Fibroblast of lung (primary cell): ENCODE measurements at regions not wholly inside any gene's neighbourhood (a gene's known extent, or its start where the extent isn't known, plus 50 kb on each side); places are given as distances from the start of the nearest gene placed in this dataset.

Experiments used
- DNase-seq, 2 donors: peaks; one replicate each; pipeline versions ENCODE4 v3.0.0 to v3.0.0-alpha.2; 2010; ENCODE audit warnings: low read depth in 2 of 2
- H2AFZ ChIP-seq: 2 replicates; pipeline ENCODE4 v1.5.1; 2012; ENCODE audit warnings: low read length, control low read depth, inconsistent platforms
- H3K27ac ChIP-seq: 2 replicates; pipeline ENCODE4 v1.5.1; 2011; ENCODE audit warnings: low read length, control low read depth; ENCODE audit not compliant: insufficient read depth
- H3K27me3 ChIP-seq: 2 replicates; pipeline ENCODE4 v1.5.1; 2011; ENCODE audit warnings: mild to moderate bottlenecking, low read length; ENCODE audit not compliant: control insufficient read depth, insufficient read depth
- H3K36me3 ChIP-seq: 2 replicates; pipeline ENCODE4 v1.5.1; 2011; ENCODE audit warnings: low read length; ENCODE audit not compliant: control insufficient read depth, insufficient read depth
- H3K4me1 ChIP-seq: 2 replicates; pipeline ENCODE4 v1.5.1; 2011; ENCODE audit warnings: low read length; ENCODE audit not compliant: control insufficient read depth, insufficient read depth; ENCODE audit errors: extremely low read depth
- H3K4me2 ChIP-seq: 2 replicates; pipeline ENCODE4 v1.5.1; 2011; ENCODE audit warnings: low read length, control low read depth; ENCODE audit not compliant: insufficient read depth; ENCODE audit errors: extremely low read depth
- H3K4me3 ChIP-seq, 4 experiments: fragments of 200-600 bp in 1 of 4; sonication (generic) in 1 of 4; replicated peaks in 1 of 4; 2 replicates each; pipeline ENCODE4 v1.5.1; 2011 to 2016; ENCODE audit warnings: low read length in 4 of 4, low read depth in 3 of 4, mild to moderate bottlenecking in 3 of 4, control low read depth in 2 of 4, inconsistent platforms in 1 of 4, mixed read lengths in 1 of 4; ENCODE audit not compliant: insufficient read depth in 1 of 4; ENCODE audit errors: control extremely low read depth in 1 of 4
- H3K79me2 ChIP-seq: 2 replicates; pipeline ENCODE4 v1.5.1; 2012; ENCODE audit warnings: mild to moderate bottlenecking, low read length, inconsistent platforms; ENCODE audit not compliant: control insufficient read depth, insufficient read depth
- H3K9ac ChIP-seq: 2 replicates; pipeline ENCODE4 v1.5.1; 2011; ENCODE audit warnings: mild to moderate bottlenecking, low read length, control low read depth; ENCODE audit not compliant: insufficient read depth
- H3K9me3 ChIP-seq: 2 replicates; pipeline ENCODE4 v1.5.1; 2012; ENCODE audit warnings: low read depth, low read length; ENCODE audit not compliant: control insufficient read depth, insufficient read depth
- H4K20me1 ChIP-seq: 2 replicates; pipeline ENCODE4 v1.5.1; 2011; ENCODE audit warnings: low read length; ENCODE audit not compliant: control insufficient read depth, insufficient read depth; ENCODE audit errors: extremely low read depth
- CTCF ChIP-seq, 2 donors: IDR thresholded peaks in 1 of 2; conservative IDR thresholded peaks in 1 of 2; 1 replicate in 1 of 2; 2 replicates in 1 of 2; pipeline ENCODE4 v1.5.1; 2011 to 2012; ENCODE audit warnings: low read length in 2 of 2, control low read depth in 1 of 2, inconsistent platforms in 1 of 2, low read depth in 1 of 2, mild to moderate bottlenecking in 1 of 2
- EZH2 ChIP-seq: IDR thresholded peaks from 2 replicates; pipeline ENCODE4 v1.5.1; 2012; ENCODE audit warnings: low read length, control low read depth, mild to moderate bottlenecking; ENCODE audit errors: missing control alignments

GRCh38 chr6:113162739-113163138 is 694.4 kb upstream of the MARCKS start:
- H3K4me3 ChIP-seq, result no peak overlapping the region
- H3K9me3 ChIP-seq, result no peaks in the 10 kb centered on the region
- no peaks in the 10 kb centered on the region for H3K27me3 ChIP-seq
- H3K27ac ChIP-seq, result no peak overlapping the region
- TF ChIP-seq EZH2, result no peak
- no peak for TF ChIP-seq CTCF (conservative IDR thresholded peaks at IDR 0.05 in 1 of 2, IDR thresholded peaks at IDR 0.05 in 1 of 2; ENCODE audit: low read depth in 1 of 2, low read length in 2 of 2)
- H3K4me2 ChIP-seq, result no peak overlapping the region
- no peaks in the 10 kb centered on the region for H3K79me2 ChIP-seq
- no peaks in the 10 kb centered on the region for H3K4me1 ChIP-seq
- H3K9ac ChIP-seq, result no peak overlapping the region
- no peaks in the 10 kb centered on the region for H4K20me1 ChIP-seq
- no peak for DNase-seq
- H2AFZ ChIP-seq, result no peak overlapping the region
- H3K36me3 ChIP-seq, result no peaks in the 10 kb centered on the region

GRCh38 chr6:113168057-113168456 is 689.1 kb upstream of the MARCKS start:
- Histone ChIP-seq H3K79me2 (no peaks in the 10 kb centered on the region), H3K4me1 (no peaks in the 10 kb centered on the region), H3K9me3 (no peaks in the 10 kb centered on the region), H3K4me2 (no peak overlapping the region), H3K9ac (no peak overlapping the region), H3K27ac (no peak overlapping the region), H3K27me3 (no peaks in the 10 kb centered on the region), H3K4me3 (no peak overlapping the region), H2AFZ (no peak overlapping the region), H4K20me1 (no peaks in the 10 kb centered on the region), H3K36me3 (no peaks in the 10 kb centered on the region)
- TF ChIP-seq CTCF (conservative IDR thresholded peaks at IDR 0.05 in 1 of 2, IDR thresholded peaks at IDR 0.05 in 1 of 2; ENCODE audit: low read depth in 1 of 2, low read length in 2 of 2) (no peak), EZH2 (no peak)
- DNase-seq, result no peak

- Histone ChIP-seq H3K4me3 (no peak overlapping the region), H3K27me3 (no peaks in the 10 kb centered on the region), H3K4me2 (no peak overlapping the region), H2AFZ (no peak overlapping the region), H3K9me3 (no peaks in the 10 kb centered on the region), H3K36me3 (no peaks in the 10 kb centered on the region), H4K20me1 (no peaks in the 10 kb centered on the region), H3K79me2 (no peaks in the 10 kb centered on the region), H3K4me1 (no peaks in the 10 kb centered on the region), H3K27ac (no peak overlapping the region), H3K9ac (no peak overlapping the region)
- TF ChIP-seq EZH2 (no peak), CTCF (conservative IDR thresholded peaks at IDR 0.05 in 1 of 2, IDR thresholded peaks at IDR 0.05 in 1 of 2; ENCODE audit: low read depth in 1 of 2, low read length in 2 of 2) (no peak)
- DNase-seq, result peak; percentile 47 to 67
Observed at GRCh38 chr6:113169484-113169883, 687.7 kb upstream of the MARCKS start.
